Stimulated activated naive CD4-positive, alpha-beta T cell treated with Interleukin-2 at 50 U/mL for 16 hours (primary cell): ENCODE measurements at regions not wholly inside any gene's neighbourhood (a gene's known extent, or its start where the extent isn't known, plus 50 kb on each side); places are given as distances from the start of the nearest gene placed in this dataset.

Source experiments
- DNase-seq: peaks from one replicate; lab custom pipeline; 2025; lab: John Stamatoyannopoulos, UW

- DNase-seq, result no peak
These were observed 69.1 kb upstream of the GADD45A start for GRCh38 chr1:67615886-67616285.

- no peak for DNase-seq
These were observed 68.5 kb upstream of the GADD45A start for GRCh38 chr1:67616394-67616985.

- no peak for DNase-seq
These were observed 66.5 kb upstream of the GADD45A start for GRCh38 chr1:67618285-67619018.

- no peak for DNase-seq
These were observed 65.9 kb upstream of the GADD45A start for GRCh38 chr1:67619080-67619479.

GRCh38 chr1:67623906-67624305 is 61.1 kb upstream of the GADD45A start:
- DNase-seq, result no peak

- DNase-seq, result no peak
These were observed 60.3 kb upstream of the GADD45A start for GRCh38 chr1:67624680-67625079.

- no peak for DNase-seq
These were observed 58.7 kb upstream of the GADD45A start for GRCh38 chr1:67626090-67626860.

GRCh38 chr1:67626861-67627235 is 58.2 kb upstream of the GADD45A start:
- no peak for DNase-seq

GRCh38 chr1:67627336-67627735 is 57.7 kb upstream of the GADD45A start:
- no peak for DNase-seq

GRCh38 chr1:67627906-67628305 is 57.1 kb upstream of the GADD45A start:
- DNase-seq, result no peak

- no peak for DNase-seq
These were observed 55.5 kb upstream of the GADD45A start for GRCh38 chr1:67629370-67630075.

GRCh38 chr1:67630438-67631045 is 54.5 kb upstream of the GADD45A start:
- DNase-seq, result no peak

GRCh38 chr1:67632356-67632755 is 52.6 kb upstream of the GADD45A start:
- no peak for DNase-seq

GRCh38 chr1:67632811-67633655 is 52.0 kb upstream of the GADD45A start:
- no peak for DNase-seq

- no peak for DNase-seq
These were observed 50.5 kb upstream of the GADD45A start for GRCh38 chr1:67634396-67634935.

- DNase-seq, result no peak
These were observed 49.8 kb upstream of the GADD45A start for GRCh38 chr1:67635055-67635809.
